ENCODE measurements at regions not wholly inside any gene's neighbourhood (a gene's known extent, or its start where the extent isn't known, plus 50 kb on each side); places are given as distances from the start of the nearest gene placed in this dataset.

GRCh38 chr5:124546643-124547042 is 199.8 kb downstream of the ZNF608 start:
- DNase-seq = no peak

GRCh38 chr5:124544366-124545055 is 201.9 kb downstream of the ZNF608 start:
- Histone ChIP-seq H3K27ac (no peak overlapping the region), H3K27me3 (no peaks in the 10 kb centered on the region), H3K4me1 (no peaks in the 10 kb centered on the region), H3K9me3 (no peaks in the 10 kb centered on the region), H3K4me3 (no peak overlapping the region), H3K36me3 (no peaks in the 10 kb centered on the region)
- intact Hi-C loops (cut with DNase I) = no loop called here
- TF ChIP-seq, protein P1, sequence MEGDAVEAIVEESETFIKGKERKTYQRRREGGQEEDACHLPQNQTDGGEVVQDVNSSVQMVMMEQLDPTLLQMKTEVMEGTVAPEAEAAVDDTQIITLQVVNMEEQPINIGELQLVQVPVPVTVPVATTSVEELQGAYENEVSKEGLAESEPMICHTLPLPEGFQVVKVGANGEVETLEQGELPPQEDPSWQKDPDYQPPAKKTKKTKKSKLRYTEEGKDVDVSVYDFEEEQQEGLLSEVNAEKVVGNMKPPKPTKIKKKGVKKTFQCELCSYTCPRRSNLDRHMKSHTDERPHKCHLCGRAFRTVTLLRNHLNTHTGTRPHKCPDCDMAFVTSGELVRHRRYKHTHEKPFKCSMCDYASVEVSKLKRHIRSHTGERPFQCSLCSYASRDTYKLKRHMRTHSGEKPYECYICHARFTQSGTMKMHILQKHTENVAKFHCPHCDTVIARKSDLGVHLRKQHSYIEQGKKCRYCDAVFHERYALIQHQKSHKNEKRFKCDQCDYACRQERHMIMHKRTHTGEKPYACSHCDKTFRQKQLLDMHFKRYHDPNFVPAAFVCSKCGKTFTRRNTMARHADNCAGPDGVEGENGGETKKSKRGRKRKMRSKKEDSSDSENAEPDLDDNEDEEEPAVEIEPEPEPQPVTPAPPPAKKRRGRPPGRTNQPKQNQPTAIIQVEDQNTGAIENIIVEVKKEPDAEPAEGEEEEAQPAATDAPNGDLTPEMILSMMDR (IDR thresholded peaks at IDR 0.05) = no peak
- no peak for TF ChIP-seq POLR2A (IDR thresholded peaks at IDR 0.05)
- WGBS (ENCODE audit: insufficient coverage, low coverage, low lambda C conversion rate, missing lambda C conversion rate) = 75% methylated on average over 1 of the region's 2 CpGs
- ATAC-seq (peak in 2 of 4 donors; percentile 24 to 48), DNase-seq (no peak)

More at GRCh38 chr5:124546643-124547042, 199.8 kb downstream of the ZNF608 start:
- H3K9me3 ChIP-seq = no peaks in the 10 kb centered on the region
- peak in 1 of 4 donors; percentile 23 for ATAC-seq
- H3K4me3 ChIP-seq = no peak overlapping the region
- H3K4me1 ChIP-seq = no peaks in the 10 kb centered on the region
- no peak overlapping the region for H3K27ac ChIP-seq
- TF ChIP-seq POLR2A (IDR thresholded peaks at IDR 0.05) = no peak
- TF ChIP-seq, protein P1 (IDR thresholded peaks at IDR 0.05) = no peak
- H3K36me3 ChIP-seq = no peaks in the 10 kb centered on the region
- intact Hi-C loops (cut with DNase I) = no loop called here
- H3K27me3 ChIP-seq = no peaks in the 10 kb centered on the region
- WGBS (ENCODE audit: insufficient coverage, low coverage, low lambda C conversion rate, missing lambda C conversion rate) = 17% methylated on average over 2 of the region's 2 CpGs

DNA sequence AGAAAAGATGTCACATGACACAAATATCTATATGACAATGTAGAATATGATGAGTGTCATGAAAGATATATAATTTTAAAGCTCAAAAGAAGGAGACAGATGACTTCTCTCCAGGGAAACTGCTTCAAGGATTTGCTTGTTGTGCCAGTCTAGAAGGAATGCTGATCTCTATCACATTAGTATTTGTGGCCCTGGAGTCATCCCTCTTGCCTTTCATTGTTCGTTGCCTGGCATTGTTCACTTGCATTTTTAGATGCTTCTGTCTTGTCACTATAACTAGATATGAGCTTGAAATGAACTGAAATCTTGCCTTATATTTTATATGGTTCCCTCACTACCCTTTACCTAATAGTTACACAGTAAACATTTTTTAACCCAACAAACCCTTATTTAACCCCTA is 207.5 kb downstream of the ZNF608 start:
- no peak for ATAC-seq
- no peaks in the 10 kb centered on the region for H3K36me3 ChIP-seq
- no peak overlapping the region for H3K27ac ChIP-seq
- no peaks in the 10 kb centered on the region for H3K27me3 ChIP-seq
- TF ChIP-seq POLR2A (IDR thresholded peaks at IDR 0.05) = no peak
- TF ChIP-seq, protein P1 (IDR thresholded peaks at IDR 0.05) = no peak
- intact Hi-C loops (cut with DNase I) = no loop called here
- H3K4me3 ChIP-seq = no peak overlapping the region
- H3K9me3 ChIP-seq = no peaks in the 10 kb centered on the region
- no peak for DNase-seq
- no peaks in the 10 kb centered on the region for H3K4me1 ChIP-seq
- 46% methylated on average over 1 of the region's 1 CpG for WGBS (ENCODE audit: insufficient coverage, low coverage, low lambda C conversion rate, missing lambda C conversion rate)

- intact Hi-C loops (cut with DNase I) = no loop called here
- peak in 2 of 4 donors; percentile 26 to 63 for ATAC-seq
These were observed 208.2 kb downstream of the ZNF608 start for GRCh38 chr5:124538191-124538590.

More at GRCh38 chr5:124538191-124538590, 208.2 kb downstream of the ZNF608 start:
- no peaks in the 10 kb centered on the region for H3K4me1 ChIP-seq
- H3K4me3 ChIP-seq = no peak overlapping the region
- H3K27ac ChIP-seq = no peak overlapping the region
- H3K36me3 ChIP-seq = no peaks in the 10 kb centered on the region
- no peak for DNase-seq
- TF ChIP-seq, protein P1 (IDR thresholded peaks at IDR 0.05) = no peak
- no peak for TF ChIP-seq POLR2A (IDR thresholded peaks at IDR 0.05)
- H3K9me3 ChIP-seq = no peaks in the 10 kb centered on the region
- 55% methylated on average over 3 of the region's 3 CpGs for WGBS (ENCODE audit: insufficient coverage, low coverage, low lambda C conversion rate, missing lambda C conversion rate)
- no peaks in the 10 kb centered on the region for H3K27me3 ChIP-seq

All from right lobe of liver (tissue), 6 donors.